NT2/D1 (cell line): ENCODE measurements at regions not wholly inside any gene's neighbourhood (a gene's known extent, or its start where the extent isn't known, plus 50 kb on each side); places are given as distances from the start of the nearest gene placed in this dataset.

Source experiments
- SUZ12 ChIP-seq: IDR thresholded peaks from 2 replicates; pipeline ENCODE4 v1.6.1; 2011; ENCODE audit not compliant: insufficient read length, insufficient read depth; ENCODE audit errors: extremely low read depth
- YY1 ChIP-seq: IDR thresholded peaks from 2 replicates; pipeline ENCODE4 v1.6.1; 2011; ENCODE audit not compliant: insufficient read length, insufficient read depth
- ZNF274 ChIP-seq: IDR thresholded peaks from 2 replicates; pipeline ENCODE4 v1.6.1; 2011; ENCODE audit warnings: mild to moderate bottlenecking, low read depth, low read length

DNA sequence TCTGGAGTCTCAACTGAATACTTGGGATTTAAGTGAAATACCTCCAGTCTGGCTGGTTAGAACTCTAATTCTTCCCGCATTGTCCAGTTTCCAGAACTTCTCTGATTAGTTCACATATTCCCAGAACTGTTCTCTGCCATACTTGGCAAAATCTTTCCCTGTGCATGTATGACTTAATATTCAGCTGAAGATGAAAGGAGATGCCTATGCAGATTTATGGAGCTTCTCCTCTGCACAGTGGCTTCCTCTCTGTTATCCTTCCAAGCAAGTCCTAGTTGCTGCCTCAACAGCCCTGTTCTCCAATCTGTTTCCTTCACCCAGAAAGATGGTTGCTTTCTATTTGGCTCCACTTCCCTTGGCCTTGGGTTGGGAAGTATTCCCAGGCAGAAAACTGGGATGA is 155.4 kb upstream of the GATA6 start:
- TF ChIP-seq YY1: no peak
- TF ChIP-seq SUZ12: no peak
- TF ChIP-seq ZNF274: no peak
